ENCODE measurements at regions not wholly inside any gene's neighbourhood (a gene's known extent, or its start where the extent isn't known, plus 50 kb on each side); places are given as distances from the start of the nearest gene placed in this dataset.

DNA sequence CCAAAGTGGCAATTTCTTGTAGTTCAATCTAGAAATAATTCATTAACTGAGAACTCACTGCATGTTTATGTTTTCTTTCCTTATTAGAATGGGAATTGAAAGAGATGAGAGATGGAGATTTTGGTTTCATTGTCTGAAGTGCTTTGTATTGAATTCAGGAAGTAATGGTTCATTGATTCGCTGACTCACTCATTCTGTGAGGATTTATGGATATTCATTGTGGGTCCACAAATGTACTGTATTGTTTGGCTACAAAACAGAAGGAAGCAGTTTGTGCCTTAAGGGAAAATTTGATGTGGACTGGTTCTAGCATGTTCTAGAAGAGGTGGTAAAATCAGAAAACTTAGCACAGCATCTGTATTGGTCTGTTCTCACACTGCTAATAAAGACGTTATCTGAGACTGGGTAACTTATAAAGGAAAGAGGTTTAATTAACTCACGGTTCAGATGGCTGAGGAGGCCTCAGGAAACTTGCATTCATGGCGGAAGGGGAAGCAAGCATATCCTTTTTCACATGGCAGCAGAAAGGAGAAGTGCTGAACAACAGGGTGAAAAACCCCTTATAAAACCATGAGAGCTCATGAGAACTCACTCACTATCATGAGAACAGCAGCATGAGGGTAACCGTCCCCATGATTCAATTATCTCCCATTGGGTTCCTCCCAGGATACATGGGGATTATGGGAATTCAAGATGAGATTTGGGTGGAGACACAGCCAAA is 132.3 kb upstream of the VCX3A start:
- Histone ChIP-seq H3K9me3 (ENCODE audit: low read length) (no peaks in the 10 kb centered on the region), H3K27me3 (ENCODE audit: insufficient read depth, low read length) (no peaks in the 10 kb centered on the region), H3F3A (ENCODE audit: insufficient read depth, low read length) (no peaks in the 10 kb centered on the region), H3K9me2 (ENCODE audit: low read depth, low read length) (no peaks in the 10 kb centered on the region), H3K4me2 (ENCODE audit: low read length) (no peak overlapping the region), H3K9ac (ENCODE audit: low read length) (no peak overlapping the region), H2AFZ (ENCODE audit: low read length) (no peak overlapping the region), H3K4me1 (ENCODE audit: insufficient read depth, low read length, severe bottlenecking) (peaks cover 8% of the 10 kb centered on the region), H4K20me1 (ENCODE audit: insufficient read depth, low read length) (no peaks in the 10 kb centered on the region), H3K4me3 (ENCODE audit: low read depth, low read length, poor library complexity, severe bottlenecking) (no peak overlapping the region), H3K79me2 (ENCODE audit: insufficient read depth, low read length) (no peaks in the 10 kb centered on the region), H3K36me3 (ENCODE audit: insufficient read depth, low read length) (no peaks in the 10 kb centered on the region), H3K27ac (ENCODE audit: low read depth, low read length, poor library complexity, severe bottlenecking) (no peak overlapping the region)
- TF ChIP-seq, protein P1, sequence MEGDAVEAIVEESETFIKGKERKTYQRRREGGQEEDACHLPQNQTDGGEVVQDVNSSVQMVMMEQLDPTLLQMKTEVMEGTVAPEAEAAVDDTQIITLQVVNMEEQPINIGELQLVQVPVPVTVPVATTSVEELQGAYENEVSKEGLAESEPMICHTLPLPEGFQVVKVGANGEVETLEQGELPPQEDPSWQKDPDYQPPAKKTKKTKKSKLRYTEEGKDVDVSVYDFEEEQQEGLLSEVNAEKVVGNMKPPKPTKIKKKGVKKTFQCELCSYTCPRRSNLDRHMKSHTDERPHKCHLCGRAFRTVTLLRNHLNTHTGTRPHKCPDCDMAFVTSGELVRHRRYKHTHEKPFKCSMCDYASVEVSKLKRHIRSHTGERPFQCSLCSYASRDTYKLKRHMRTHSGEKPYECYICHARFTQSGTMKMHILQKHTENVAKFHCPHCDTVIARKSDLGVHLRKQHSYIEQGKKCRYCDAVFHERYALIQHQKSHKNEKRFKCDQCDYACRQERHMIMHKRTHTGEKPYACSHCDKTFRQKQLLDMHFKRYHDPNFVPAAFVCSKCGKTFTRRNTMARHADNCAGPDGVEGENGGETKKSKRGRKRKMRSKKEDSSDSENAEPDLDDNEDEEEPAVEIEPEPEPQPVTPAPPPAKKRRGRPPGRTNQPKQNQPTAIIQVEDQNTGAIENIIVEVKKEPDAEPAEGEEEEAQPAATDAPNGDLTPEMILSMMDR (IDR thresholded peaks at IDR 0.05; ENCODE audit: low read length): no peak
- no peak for TF ChIP-seq EZH2 (IDR thresholded peaks at IDR 0.05; ENCODE audit: borderline replicate concordance, low read length)

DNA sequence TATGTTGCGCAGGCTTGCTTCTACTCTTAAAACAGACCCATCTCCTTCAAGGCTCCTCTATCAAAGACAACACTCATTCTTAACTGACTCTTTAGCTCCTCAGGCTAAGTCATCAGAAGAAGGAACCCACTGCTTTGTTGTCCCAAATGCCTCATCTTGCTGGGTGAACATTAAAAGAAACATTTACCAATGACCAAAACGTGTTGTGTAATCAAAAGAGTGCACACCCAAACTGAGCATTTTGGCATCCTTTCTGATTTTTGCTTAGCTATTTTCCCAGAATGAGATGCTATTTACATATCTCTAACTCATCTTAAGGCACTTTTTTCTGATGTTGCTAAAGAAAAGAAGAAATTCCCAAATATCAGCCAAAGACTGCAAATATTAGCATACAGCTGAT is 131.7 kb upstream of the VCX3A start:
- no peaks in the 10 kb centered on the region for H3K9me3 ChIP-seq (ENCODE audit: low read length)
- no peak overlapping the region for H2AFZ ChIP-seq (ENCODE audit: low read length)
- TF ChIP-seq, protein P1 (IDR thresholded peaks at IDR 0.05; ENCODE audit: low read length): no peak
- TF ChIP-seq EZH2 (IDR thresholded peaks at IDR 0.05; ENCODE audit: borderline replicate concordance, low read length): no peak
- no peaks in the 10 kb centered on the region for H3F3A ChIP-seq (ENCODE audit: insufficient read depth, low read length)
- H3K9me2 ChIP-seq (ENCODE audit: low read depth, low read length): no peaks in the 10 kb centered on the region
- H3K79me2 ChIP-seq (ENCODE audit: insufficient read depth, low read length): no peaks in the 10 kb centered on the region
- no peak overlapping the region for H3K27ac ChIP-seq (ENCODE audit: low read depth, low read length, poor library complexity, severe bottlenecking)
- no peaks in the 10 kb centered on the region for H3K36me3 ChIP-seq (ENCODE audit: insufficient read depth, low read length)
- H3K4me1 ChIP-seq (ENCODE audit: insufficient read depth, low read length, severe bottlenecking): peaks cover 8% of the 10 kb centered on the region
- no peak overlapping the region for H3K4me2 ChIP-seq (ENCODE audit: low read length)
- H3K4me3 ChIP-seq (ENCODE audit: low read depth, low read length, poor library complexity, severe bottlenecking): no peak overlapping the region
- H4K20me1 ChIP-seq (ENCODE audit: insufficient read depth, low read length): no peaks in the 10 kb centered on the region
- H3K27me3 ChIP-seq (ENCODE audit: insufficient read depth, low read length): no peaks in the 10 kb centered on the region
- no peak overlapping the region for H3K9ac ChIP-seq (ENCODE audit: low read length)

DNA sequence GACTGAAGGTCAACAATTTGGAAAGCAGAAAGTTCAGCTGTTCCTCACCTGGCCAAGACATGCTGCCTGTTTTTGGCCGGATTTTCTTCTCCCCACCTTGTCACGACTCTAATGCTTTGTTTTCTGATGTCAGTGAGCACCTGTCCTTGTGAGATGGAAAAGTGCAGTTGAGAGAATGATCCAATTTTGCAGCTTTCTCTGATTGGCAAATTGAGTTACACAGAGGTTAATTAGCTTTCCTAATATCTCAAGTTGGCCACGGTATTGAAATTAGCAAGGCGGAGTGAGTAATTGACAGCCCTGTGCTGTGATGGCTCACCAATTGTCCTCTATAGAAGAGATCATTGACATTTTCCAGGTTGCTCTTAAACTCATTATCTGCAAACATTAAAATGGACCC is 126.8 kb upstream of the VCX3A start:
- Histone ChIP-seq H3K36me3 (ENCODE audit: insufficient read depth, low read length) (no peaks in the 10 kb centered on the region), H3K9me3 (ENCODE audit: low read length) (no peaks in the 10 kb centered on the region), H3K79me2 (ENCODE audit: insufficient read depth, low read length) (no peaks in the 10 kb centered on the region), H3K4me1 (ENCODE audit: insufficient read depth, low read length, severe bottlenecking) (no peaks in the 10 kb centered on the region), H4K20me1 (ENCODE audit: insufficient read depth, low read length) (no peaks in the 10 kb centered on the region), H3K9ac (ENCODE audit: low read length) (no peak overlapping the region), H3K27ac (ENCODE audit: low read depth, low read length, poor library complexity, severe bottlenecking) (no peak overlapping the region), H3K4me3 (ENCODE audit: low read depth, low read length, poor library complexity, severe bottlenecking) (no peak overlapping the region), H3K27me3 (ENCODE audit: insufficient read depth, low read length) (no peaks in the 10 kb centered on the region), H3F3A (ENCODE audit: insufficient read depth, low read length) (no peaks in the 10 kb centered on the region), H3K4me2 (ENCODE audit: low read length) (no peak overlapping the region), H3K9me2 (ENCODE audit: low read depth, low read length) (no peaks in the 10 kb centered on the region), H2AFZ (ENCODE audit: low read length) (no peak overlapping the region)
- TF ChIP-seq, protein P1 (IDR thresholded peaks at IDR 0.05; ENCODE audit: low read length): no peak
- TF ChIP-seq EZH2 (IDR thresholded peaks at IDR 0.05; ENCODE audit: borderline replicate concordance, low read length): no peak

Measured in OCI-LY1 (cell line).